A549 (cell line): ENCODE measurements at regions not wholly inside any gene's neighbourhood (a gene's known extent, or its start where the extent isn't known, plus 50 kb on each side); places are given as distances from the start of the nearest gene placed in this dataset.

ENCODE experiments used
- ATAC-seq, 2 experiments: fragments of 200-7000 bp in 1 of 2; fragments of >200 bp in 1 of 2; cut with Nextera tagmentation in 1 of 2; cut with Tn5 transposase in 1 of 2; 3 replicates each; pipeline versions ENCODE4 v1.8.0 to v1.9.1; 2018 to 2020; ENCODE audit warnings: mild to moderate bottlenecking in 1 of 2, moderate library complexity in 1 of 2
- CTCF ChIA-PET: fragments of 300-600 bp; sonication (Branson Sonifier 250); formaldehyde crosslinking; extraction: SDS; loops from one replicate; lab custom pipeline; 2021; ENCODE audit warnings: antibody characterized with exemption, inconsistent platforms; lab: Yijun Ruan, JAX
- POLR2A ChIA-PET: fragments of 350-600 bp; formaldehyde crosslinking; extraction: SDS; loops from one replicate; lab custom pipeline; 2021; ENCODE audit warnings: antibody characterized with exemption, inconsistent platforms; lab: Yijun Ruan, JAX
- DNase-seq, 2 experiments: peaks; one replicate each; pipeline versions ENCODE4 v3.0.0 to v3.0.0-alpha.2; 2011 to 2016; ENCODE audit warnings: low read depth in 1 of 2, low spot score in 1 of 2
- FAIRE-seq: peaks from 2 replicates; lab custom pipeline; 2011; peaks lifted over from hg19 to GRCh38; lab: Jason Lieb, UNC
- H3K27ac ChIP-seq, 2 experiments: fragments of >200 bp; sonication (Bioruptor Twin); formaldehyde crosslinking; 3 replicates each; pipeline ENCODE4 v1.5.1; 2016 to 2017
- H3K4me1 ChIP-seq: fragments of >200 bp; sonication (Bioruptor Twin); formaldehyde crosslinking; 3 replicates; pipeline ENCODE4 v1.6.1; 2016
- H3K4me2 ChIP-seq: fragments of >200 bp; sonication (Bioruptor Twin); formaldehyde crosslinking; 3 replicates; pipeline ENCODE4 v1.6.1; 2016
- H3K4me3 ChIP-seq: fragments of >200 bp; sonication (Bioruptor Twin); formaldehyde crosslinking; 3 replicates; pipeline ENCODE4 v1.5.1; 2016
- H3K9me3 ChIP-seq: fragments of >200 bp; sonication (Bioruptor Twin); formaldehyde crosslinking; 3 replicates; pipeline ENCODE4 v1.6.1; 2016
- CBX2 ChIP-seq: fragments of 200-600 bp; sonication (generic); IDR thresholded peaks from 2 replicates; pipeline ENCODE4 v1.6.1; 2016; ENCODE audit warnings: low read depth, mild to moderate bottlenecking, borderline replicate concordance
- CBX8 ChIP-seq: fragments of 200-600 bp; sonication (generic); IDR thresholded peaks from 2 replicates; pipeline ENCODE4 v1.6.1; 2016
- CEBPB ChIP-seq, 2 experiments: fragments of >200 bp in 1 of 2; sonication (Bioruptor Twin) in 1 of 2; formaldehyde crosslinking in 1 of 2; IDR thresholded peaks; 2 replicates each; pipeline ENCODE4 v1.6.1; 2012 to 2016
- EHF ChIP-seq: fragments of 250-450 bp; sonication (Bioruptor Pico); IDR thresholded peaks from 2 replicates; pipeline ENCODE4 v1.5.0; 2020; ENCODE audit warnings: mild to moderate bottlenecking
- EHMT2 ChIP-seq: fragments of 200-600 bp; sonication (generic); IDR thresholded peaks from 2 replicates; pipeline ENCODE4 v1.6.1; 2016; ENCODE audit warnings: antibody characterized with exemption, low read depth, mild to moderate bottlenecking, moderate library complexity
- FOXS1 ChIP-seq: fragments of 250-450 bp; sonication (Bioruptor Pico); IDR thresholded peaks from 2 replicates; pipeline ENCODE4 v1.5.0; 2020; ENCODE audit warnings: mild to moderate bottlenecking, moderate library complexity
- HOXA7 ChIP-seq: fragments of 250-450 bp; sonication (Bioruptor Pico); IDR thresholded peaks from 2 replicates; pipeline ENCODE4 v1.5.0; 2020; ENCODE audit warnings: mild to moderate bottlenecking, moderate library complexity
- HOXB13 ChIP-seq: fragments of 250-450 bp; sonication (Bioruptor Pico); IDR thresholded peaks from 2 replicates; pipeline ENCODE4 v1.5.0; 2020; ENCODE audit warnings: low read depth, mild to moderate bottlenecking, moderate library complexity
- MAZ ChIP-seq: fragments of 150-350 bp; IDR thresholded peaks from 2 replicates; pipeline ENCODE4 v1.6.1; 2014; ENCODE audit warnings: antibody characterized with exemption, low read depth, low read length, borderline replicate concordance
- POLR2A ChIP-seq: IDR thresholded peaks from 2 replicates; pipeline ENCODE4 v1.6.1; 2012; ENCODE audit warnings: mild to moderate bottlenecking, low read length
- RAD21 ChIP-seq, 2 experiments: fragments of >200 bp in 1 of 2; sonication (Bioruptor Twin) in 1 of 2; formaldehyde crosslinking in 1 of 2; IDR thresholded peaks in 1 of 2; conservative IDR thresholded peaks in 1 of 2; 2 replicates in 1 of 2; 3 replicates in 1 of 2; pipeline ENCODE4 v1.6.1; 2012 to 2018; ENCODE audit warnings: inconsistent platforms in 1 of 2
- RNF2 ChIP-seq: fragments of 200-600 bp; sonication (generic); IDR thresholded peaks from 2 replicates; pipeline ENCODE4 v1.6.1; 2016; ENCODE audit warnings: low read depth, mild to moderate bottlenecking, antibody characterized with exemption, moderate library complexity, borderline replicate concordance
- SMC3 ChIP-seq: fragments of >200 bp; sonication (Bioruptor Twin); formaldehyde crosslinking; IDR thresholded peaks from 3 replicates; pipeline ENCODE4 v1.6.1; 2018; ENCODE audit warnings: inconsistent platforms
- TFCP2L1 ChIP-seq: fragments of 250-450 bp; sonication (Bioruptor Pico); IDR thresholded peaks from 2 replicates; pipeline ENCODE4 v1.5.0; 2021; ENCODE audit warnings: mild to moderate bottlenecking
- TP53 ChIP-seq: fragments of 250-450 bp; sonication (Bioruptor Pico); IDR thresholded peaks from 2 replicates; pipeline ENCODE4 v1.5.0; 2021; ENCODE audit warnings: mild to moderate bottlenecking, moderate library complexity
- ZFP36 ChIP-seq: fragments of 450-650 bp; IDR thresholded peaks from 2 replicates; pipeline ENCODE4 v1.6.1; 2014; ENCODE audit warnings: borderline replicate concordance; ENCODE audit not compliant: partially characterized antibody
- WGBS: methylation state at CpG from one replicate; pipeline ENCODE4 v1.1.6; 2017; ENCODE audit errors: missing lambda C conversion rate; 5-methylcytosine and 5-hydroxymethylcytosine counted together
- TF ChIP-seq, protein P1 (sequence below): fragments of 250-450 bp; sonication (Bioruptor Pico); IDR thresholded peaks from 2 replicates; pipeline ENCODE4 v1.5.0; 2021; ENCODE audit warnings: mild to moderate bottlenecking, moderate library complexity, borderline replicate concordance
- TF ChIP-seq, protein P2 (sequence below): IDR thresholded peaks from 2 replicates; pipeline ENCODE4 v1.6.1; 2012
- TF ChIP-seq, protein P3 (sequence below): fragments of 450-650 bp; IDR thresholded peaks from 2 replicates; pipeline ENCODE4 v1.6.1; 2014; ENCODE audit warnings: antibody characterized with exemption
- TF ChIP-seq, protein P4 (sequence below): fragments of 250-450 bp; sonication (Bioruptor Pico); IDR thresholded peaks from 2 replicates; pipeline ENCODE4 v1.5.0; 2020; ENCODE audit warnings: low read depth, mild to moderate bottlenecking, moderate library complexity
- TF ChIP-seq, protein P5 (sequence below): fragments of 150-350 bp; IDR thresholded peaks from 2 replicates; pipeline ENCODE4 v1.6.1; 2014; ENCODE audit warnings: low read depth, mild to moderate bottlenecking, low read length

DNA sequence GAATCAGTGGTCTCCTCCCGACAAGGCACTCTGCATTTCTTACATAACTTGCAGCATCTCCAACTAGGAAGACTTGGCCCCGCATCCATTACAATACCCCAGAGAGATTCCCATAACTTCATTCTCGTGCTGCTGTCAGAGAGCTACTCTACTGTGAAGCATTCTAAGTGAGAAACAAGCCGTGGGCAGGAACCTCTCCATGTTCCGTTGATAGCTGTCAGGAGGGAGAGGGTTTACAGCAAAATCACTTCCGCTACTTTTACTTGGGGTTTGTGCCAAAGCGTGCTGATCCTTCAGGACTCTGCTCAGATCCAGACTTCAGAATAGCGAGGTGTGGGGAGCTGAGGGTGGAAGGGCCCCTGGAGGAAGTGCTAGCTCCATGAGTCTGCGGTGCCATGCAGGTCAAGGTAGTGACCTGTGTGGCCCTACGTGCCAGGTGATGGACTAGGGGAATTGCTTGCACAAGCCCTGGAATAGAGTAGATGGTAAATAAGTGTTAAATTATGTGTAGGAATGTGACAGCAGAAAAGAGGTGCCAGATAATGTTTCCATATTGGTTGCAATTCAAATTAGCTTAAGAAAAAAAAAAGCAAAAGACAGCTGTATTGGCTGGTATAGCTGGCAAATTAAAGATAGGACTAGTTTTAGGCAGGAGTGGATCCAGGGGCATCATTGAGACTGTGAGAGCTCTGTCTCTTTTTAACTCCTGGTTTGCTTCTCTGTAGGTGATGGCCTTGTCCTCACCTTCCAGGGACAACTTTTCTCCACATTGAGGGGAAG is 358.5 kb upstream of the ERCC4 start:
- no peak for DNase-seq
- ChIA-PET POLR2A (no interaction called here), CTCF (no interaction called here)
- ATAC-seq = no peak
- no peak overlapping the region for H3K4me3 ChIP-seq
- no peaks in the 10 kb centered on the region for H3K4me1 ChIP-seq
- WGBS = 36% methylated on average over 10 of the region's 10 CpGs
- FAIRE-seq = no peak
- no peak overlapping the region for H3K4me2 ChIP-seq
- H3K27ac ChIP-seq = no peak overlapping the region
- no peak for TF ChIP-seq MAZ
- TF ChIP-seq SMC3 = no peak
- no peak for TF ChIP-seq FOXS1 (CRISPR knock-in tag)
- TF ChIP-seq CEBPB (IDR thresholded peaks at IDR 0.05) = no peak
- no peak for TF ChIP-seq HOXB13 (CRISPR knock-in tag)
- TF ChIP-seq HOXA7 (CRISPR knock-in tag) = no peak
- no peak for TF ChIP-seq RAD21 (conservative IDR thresholded peaks at IDR 0.05 in 1 of 2, IDR thresholded peaks at IDR 0.05 in 1 of 2)
- TF ChIP-seq EHF (CRISPR knock-in tag) = no peak
- no peak for TF ChIP-seq TFCP2L1
- TF ChIP-seq, protein P1, sequence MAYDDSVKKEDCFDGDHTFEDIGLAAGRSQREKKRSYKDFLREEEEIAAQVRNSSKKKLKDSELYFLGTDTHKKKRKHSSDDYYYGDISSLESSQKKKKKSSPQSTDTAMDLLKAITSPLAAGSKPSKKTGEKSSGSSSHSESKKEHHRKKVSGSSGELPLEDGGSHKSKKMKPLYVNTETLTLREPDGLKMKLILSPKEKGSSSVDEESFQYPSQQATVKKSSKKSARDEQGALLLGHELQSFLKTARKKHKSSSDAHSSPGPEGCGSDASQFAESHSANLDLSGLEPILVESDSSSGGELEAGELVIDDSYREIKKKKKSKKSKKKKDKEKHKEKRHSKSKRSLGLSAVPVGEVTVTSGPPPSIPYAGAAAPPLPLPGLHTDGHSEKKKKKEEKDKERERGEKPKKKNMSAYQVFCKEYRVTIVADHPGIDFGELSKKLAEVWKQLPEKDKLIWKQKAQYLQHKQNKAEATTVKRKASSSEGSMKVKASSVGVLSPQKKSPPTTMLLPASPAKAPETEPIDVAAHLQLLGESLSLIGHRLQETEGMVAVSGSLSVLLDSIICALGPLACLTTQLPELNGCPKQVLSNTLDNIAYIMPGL (CRISPR knock-in tag) = no peak
- TF ChIP-seq CBX2 = no peak
- TF ChIP-seq RNF2 = no peak
- no peak for TF ChIP-seq EHMT2
- TF ChIP-seq, protein P2, sequence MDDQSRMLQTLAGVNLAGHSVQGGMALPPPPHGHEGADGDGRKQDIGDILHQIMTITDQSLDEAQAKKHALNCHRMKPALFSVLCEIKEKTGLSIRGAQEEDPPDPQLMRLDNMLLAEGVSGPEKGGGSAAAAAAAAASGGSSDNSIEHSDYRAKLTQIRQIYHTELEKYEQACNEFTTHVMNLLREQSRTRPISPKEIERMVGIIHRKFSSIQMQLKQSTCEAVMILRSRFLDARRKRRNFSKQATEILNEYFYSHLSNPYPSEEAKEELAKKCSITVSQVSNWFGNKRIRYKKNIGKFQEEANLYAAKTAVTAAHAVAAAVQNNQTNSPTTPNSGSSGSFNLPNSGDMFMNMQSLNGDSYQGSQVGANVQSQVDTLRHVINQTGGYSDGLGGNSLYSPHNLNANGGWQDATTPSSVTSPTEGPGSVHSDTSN = no peak
- TF ChIP-seq POLR2A = no peak
- TF ChIP-seq, protein P3, sequence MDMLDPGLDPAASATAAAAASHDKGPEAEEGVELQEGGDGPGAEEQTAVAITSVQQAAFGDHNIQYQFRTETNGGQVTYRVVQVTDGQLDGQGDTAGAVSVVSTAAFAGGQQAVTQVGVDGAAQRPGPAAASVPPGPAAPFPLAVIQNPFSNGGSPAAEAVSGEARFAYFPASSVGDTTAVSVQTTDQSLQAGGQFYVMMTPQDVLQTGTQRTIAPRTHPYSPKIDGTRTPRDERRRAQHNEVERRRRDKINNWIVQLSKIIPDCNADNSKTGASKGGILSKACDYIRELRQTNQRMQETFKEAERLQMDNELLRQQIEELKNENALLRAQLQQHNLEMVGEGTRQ = no peak
- no peak for TF ChIP-seq TP53 (CRISPR knock-in tag)
- H3K9me3 ChIP-seq = no peaks in the 10 kb centered on the region

DNA sequence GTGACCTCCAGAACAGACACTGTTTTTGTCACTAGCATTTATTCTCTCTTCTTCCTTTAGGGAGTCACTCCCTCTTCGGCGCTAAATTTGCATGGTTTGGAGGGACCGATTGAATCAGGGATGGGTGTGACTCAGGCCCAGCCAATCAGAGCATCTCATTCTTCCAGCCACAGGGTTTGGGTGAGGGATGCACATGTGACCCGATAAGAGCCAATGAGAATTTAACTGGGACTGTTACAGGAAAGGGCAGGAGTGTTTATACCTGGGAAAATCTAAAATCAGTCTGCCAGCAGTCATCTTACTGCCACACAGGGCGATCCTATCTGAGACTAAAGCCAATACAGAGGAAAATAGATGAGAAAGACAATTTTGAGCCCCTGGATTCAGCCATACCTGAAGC is 351.2 kb upstream of the ERCC4 start:
- no peaks in the 10 kb centered on the region for H3K4me1 ChIP-seq
- no peak overlapping the region for H3K27ac ChIP-seq
- 33% methylated on average over 5 of the region's 5 CpGs for WGBS
- TF ChIP-seq, protein P4, sequence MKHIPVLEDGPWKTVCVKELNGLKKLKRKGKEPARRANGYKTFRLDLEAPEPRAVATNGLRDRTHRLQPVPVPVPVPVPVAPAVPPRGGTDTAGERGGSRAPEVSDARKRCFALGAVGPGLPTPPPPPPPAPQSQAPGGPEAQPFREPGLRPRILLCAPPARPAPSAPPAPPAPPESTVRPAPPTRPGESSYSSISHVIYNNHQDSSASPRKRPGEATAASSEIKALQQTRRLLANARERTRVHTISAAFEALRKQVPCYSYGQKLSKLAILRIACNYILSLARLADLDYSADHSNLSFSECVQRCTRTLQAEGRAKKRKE (CRISPR knock-in tag) = no peak
- TF ChIP-seq ZFP36 (no peak), RNF2 (no peak), CBX8 (no peak)
- TF ChIP-seq, protein P5, sequence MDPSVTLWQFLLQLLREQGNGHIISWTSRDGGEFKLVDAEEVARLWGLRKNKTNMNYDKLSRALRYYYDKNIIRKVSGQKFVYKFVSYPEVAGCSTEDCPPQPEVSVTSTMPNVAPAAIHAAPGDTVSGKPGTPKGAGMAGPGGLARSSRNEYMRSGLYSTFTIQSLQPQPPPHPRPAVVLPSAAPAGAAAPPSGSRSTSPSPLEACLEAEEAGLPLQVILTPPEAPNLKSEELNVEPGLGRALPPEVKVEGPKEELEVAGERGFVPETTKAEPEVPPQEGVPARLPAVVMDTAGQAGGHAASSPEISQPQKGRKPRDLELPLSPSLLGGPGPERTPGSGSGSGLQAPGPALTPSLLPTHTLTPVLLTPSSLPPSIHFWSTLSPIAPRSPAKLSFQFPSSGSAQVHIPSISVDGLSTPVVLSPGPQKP = no peak
- no peak overlapping the region for H3K4me3 ChIP-seq
- DNase-seq (no peak), ATAC-seq (no peak; a peak in 1 of 6 replicates), FAIRE-seq (no peak)
- ChIA-PET CTCF (no interaction called here), POLR2A (no interaction called here)
- no peaks in the 10 kb centered on the region for H3K9me3 ChIP-seq
- H3K4me2 ChIP-seq = no peak overlapping the region
